GM13977 (cell line): ENCODE measurements at regions not wholly inside any gene's neighbourhood (a gene's known extent, or its start where the extent isn't known, plus 50 kb on each side); places are given as distances from the start of the nearest gene placed in this dataset.

Experiments used
- DNase-seq: peaks from one replicate; pipeline ENCODE4 v3.0.0; 2012; ENCODE audit warnings: low spot score
- in situ Hi-C: fragments of 300-500 bp; cut with MboI; formaldehyde crosslinking; loops from one replicate; pipeline ENCODE4 v1.12.0; 2022; ENCODE audit warnings: low sequenced_read_pairs, low pct_unique_long_range_greater_than_20kb, mixed read lengths, inconsistent platforms; ENCODE audit not compliant: unreplicated experiment
- TF ChIP-seq, protein P1 (sequence below): IDR thresholded peaks from 2 replicates; pipeline ENCODE4 v1.5.1; 2012; ENCODE audit warnings: mild to moderate bottlenecking, control low read depth; ENCODE audit not compliant: insufficient read depth; ENCODE audit errors: extremely low read depth, missing control alignments

DNA sequence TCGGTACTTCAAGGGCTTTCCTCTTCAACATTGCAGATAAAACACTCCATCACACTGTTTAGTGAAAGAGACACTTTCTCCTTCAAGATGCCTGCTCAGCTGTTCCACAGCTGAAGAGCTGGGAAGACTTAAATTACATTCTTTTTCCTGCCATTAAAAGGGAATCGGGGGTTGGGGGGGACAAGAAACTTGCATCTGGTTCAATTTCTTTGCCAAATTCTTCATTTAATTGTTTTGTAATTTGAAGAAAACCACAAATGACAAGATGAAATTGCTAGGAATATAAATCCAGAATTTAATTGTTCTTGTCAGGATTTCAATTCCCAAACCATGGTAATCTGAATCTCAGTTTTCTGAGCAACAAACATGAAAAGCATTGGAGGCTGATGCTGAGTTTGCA lies 478.3 kb downstream of the EBF1 start:
- DNase-seq = no peak
- in situ Hi-C loops = no loop called here
- TF ChIP-seq, protein P1, sequence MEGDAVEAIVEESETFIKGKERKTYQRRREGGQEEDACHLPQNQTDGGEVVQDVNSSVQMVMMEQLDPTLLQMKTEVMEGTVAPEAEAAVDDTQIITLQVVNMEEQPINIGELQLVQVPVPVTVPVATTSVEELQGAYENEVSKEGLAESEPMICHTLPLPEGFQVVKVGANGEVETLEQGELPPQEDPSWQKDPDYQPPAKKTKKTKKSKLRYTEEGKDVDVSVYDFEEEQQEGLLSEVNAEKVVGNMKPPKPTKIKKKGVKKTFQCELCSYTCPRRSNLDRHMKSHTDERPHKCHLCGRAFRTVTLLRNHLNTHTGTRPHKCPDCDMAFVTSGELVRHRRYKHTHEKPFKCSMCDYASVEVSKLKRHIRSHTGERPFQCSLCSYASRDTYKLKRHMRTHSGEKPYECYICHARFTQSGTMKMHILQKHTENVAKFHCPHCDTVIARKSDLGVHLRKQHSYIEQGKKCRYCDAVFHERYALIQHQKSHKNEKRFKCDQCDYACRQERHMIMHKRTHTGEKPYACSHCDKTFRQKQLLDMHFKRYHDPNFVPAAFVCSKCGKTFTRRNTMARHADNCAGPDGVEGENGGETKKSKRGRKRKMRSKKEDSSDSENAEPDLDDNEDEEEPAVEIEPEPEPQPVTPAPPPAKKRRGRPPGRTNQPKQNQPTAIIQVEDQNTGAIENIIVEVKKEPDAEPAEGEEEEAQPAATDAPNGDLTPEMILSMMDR = no peak

DNA sequence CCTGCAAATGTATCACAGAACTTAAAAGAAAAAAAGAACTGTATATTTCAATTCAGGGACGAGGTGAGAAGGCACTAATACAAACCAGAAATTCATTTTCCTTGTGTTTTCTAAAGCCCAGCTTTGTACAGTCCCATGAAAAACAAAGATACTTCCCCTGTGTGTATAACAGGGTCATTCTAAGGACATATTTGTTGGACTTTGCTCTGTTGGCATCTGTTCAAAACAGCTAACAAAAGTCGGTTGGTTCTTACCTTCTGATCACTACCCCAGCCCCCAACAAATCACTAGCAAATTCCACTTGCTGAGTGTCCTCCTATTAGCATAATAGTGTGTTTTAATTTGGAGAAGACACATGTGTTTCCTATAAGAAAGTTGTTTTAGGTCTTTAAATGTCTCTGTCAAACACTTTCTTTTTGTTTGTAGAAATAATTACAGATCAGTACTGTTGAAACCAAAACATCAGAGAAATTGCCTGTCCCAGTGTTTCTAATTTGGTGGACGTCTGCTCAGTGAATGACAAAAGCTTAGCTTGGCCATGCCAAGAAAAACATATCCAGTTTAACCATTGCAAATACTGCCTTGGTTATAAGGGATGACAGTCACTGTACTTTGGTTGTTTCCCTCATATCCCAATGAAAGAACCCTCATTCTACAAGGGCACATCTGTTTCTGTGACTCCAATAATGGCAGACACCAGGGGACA lies 480.5 kb downstream of the EBF1 start:
- DNase-seq = no peak
- in situ Hi-C loops = no loop called here
- TF ChIP-seq, protein P1 = no peak

DNA sequence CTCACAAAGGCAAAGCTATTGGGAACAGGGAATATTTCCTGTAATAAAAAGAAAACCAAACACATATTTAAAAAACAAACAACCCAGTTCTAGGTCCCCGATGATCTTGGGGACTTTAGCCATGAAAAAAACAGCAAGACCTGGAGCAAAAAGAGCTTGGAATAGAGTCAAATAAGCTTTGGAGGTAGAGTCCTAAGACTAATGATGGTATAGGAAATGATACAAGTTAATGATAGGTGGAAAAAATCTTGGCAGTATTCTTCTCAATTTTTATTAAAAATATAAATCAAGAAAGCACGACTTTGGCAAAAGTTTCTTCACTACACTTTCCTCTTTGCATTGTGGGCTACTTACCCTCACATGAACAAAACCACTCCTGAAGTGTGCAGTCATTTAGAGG lies 481.5 kb downstream of the EBF1 start:
- in situ Hi-C loops = no loop called here
- DNase-seq = no peak
- TF ChIP-seq, protein P1 = no peak

DNA sequence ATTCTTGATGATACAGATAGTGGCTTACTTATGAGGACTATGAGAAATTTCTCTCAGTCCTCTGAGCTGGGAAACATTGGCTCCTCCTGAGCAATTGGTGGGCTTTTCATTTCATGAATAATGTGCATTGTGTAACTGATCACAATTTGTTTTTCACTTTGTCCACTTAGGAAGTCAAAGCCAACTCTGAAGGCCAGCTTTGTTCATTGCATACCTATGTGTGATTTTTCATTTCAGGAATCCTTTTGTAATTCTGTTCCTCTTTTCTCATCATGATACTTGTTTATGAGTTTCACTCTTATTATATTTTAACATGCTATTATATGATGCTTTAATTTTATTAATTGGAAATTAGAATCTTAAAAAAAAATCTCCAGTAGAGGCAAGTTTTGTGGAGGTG lies 483.0 kb downstream of the EBF1 start:
- DNase-seq = no peak
- in situ Hi-C loops = no loop called here
- TF ChIP-seq, protein P1 = no peak

DNA sequence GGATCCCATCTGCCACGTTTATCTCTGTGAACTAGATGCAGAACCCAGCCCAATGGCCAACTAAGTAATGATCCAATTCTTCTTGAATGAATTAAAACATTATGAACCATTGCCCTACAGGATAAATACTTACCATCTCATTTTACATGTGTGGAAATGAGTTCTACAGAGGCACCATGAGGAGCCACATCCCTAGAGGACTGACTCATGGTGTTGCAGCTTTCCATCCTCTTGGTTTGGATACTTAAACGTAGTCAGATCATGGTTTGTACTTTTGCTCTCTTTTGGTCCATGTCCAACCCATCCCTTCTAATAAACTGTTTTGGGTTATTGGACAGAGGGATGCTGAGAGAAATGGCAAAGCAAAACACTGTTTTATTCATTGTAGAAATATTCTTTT lies 484.8 kb downstream of the EBF1 start:
- TF ChIP-seq, protein P1 = no peak
- in situ Hi-C loops = no loop called here
- DNase-seq = no peak

DNA sequence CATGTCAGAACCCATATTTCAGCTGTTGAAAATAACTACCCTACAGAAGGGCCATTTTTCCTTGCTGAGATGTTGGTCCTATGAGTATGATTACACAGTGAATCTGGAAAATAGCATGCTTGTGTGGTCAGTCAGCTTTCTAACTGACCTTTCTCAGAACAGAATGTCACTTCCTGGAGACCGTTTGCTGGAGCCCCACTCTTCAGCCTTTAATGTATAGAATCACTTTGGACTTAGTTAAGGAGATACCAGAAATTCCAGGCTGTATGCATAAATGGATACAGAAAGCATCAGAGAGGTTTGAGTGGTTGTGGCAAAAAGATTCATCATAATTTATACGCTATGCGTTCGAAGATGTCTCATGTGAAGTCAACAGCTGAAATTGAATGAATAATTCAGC lies 488.1 kb downstream of the EBF1 start:
- TF ChIP-seq, protein P1 = no peak
- DNase-seq = no peak
- in situ Hi-C loops = no loop called here
